ENCODE measurements at regions not wholly inside any gene's neighbourhood (a gene's known extent, or its start where the extent isn't known, plus 50 kb on each side); places are given as distances from the start of the nearest gene placed in this dataset.

DNA sequence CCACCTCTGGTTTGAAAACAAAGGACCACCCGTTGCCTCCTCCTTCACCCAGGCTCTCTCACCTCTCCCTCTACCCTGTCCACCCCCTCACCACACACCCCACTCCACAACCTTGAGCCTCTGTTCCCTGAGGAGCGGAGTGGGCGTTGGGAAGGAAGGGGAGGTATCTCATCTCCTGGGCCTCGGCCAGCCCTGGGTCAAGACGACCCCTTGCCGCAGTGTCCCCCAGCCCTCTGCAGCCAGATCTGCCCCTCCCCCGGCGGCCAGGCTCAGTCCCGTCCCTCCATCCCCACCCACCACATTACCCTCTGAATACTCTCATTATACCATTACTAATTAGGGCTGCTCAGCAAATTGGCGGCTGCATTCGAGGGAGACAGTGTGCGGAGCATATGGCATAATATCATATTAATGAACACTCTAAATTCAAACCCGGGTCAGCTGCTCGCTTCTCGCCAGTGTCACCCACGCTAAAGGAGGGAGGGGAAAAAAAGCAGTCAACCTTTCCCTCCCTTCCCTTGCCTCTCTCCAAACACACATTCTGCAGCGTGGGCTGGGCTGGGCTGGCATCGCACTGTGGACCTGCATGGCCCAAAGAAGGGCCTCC, 123.2 kb upstream of the LHX1 start:
- no peaks in the 10 kb centered on the region for H3K27me3 ChIP-seq (ENCODE audit: insufficient read depth, low read length)
- H3K9me3 ChIP-seq (ENCODE audit: control insufficient read depth in 1 of 2, low read length in 2 of 2), result no peaks in the 10 kb centered on the region
- H3K27ac ChIP-seq (ENCODE audit: low read depth, low read length), result no peak overlapping the region
- no peak overlapping the region for H3K4me3 ChIP-seq (ENCODE audit: low read length in 2 of 2)
- Mint-ChIP-seq H3K9me3 (no peaks in the 10 kb centered on the region), H3K4me3 (no peak overlapping the region), H3K27me3 (peaks cover 52 to 63% of the 10 kb centered on the region in 2 donors), H3K4me1 (no peaks in the 10 kb centered on the region), H3K27ac (no peak overlapping the region), H3K36me3 (no peaks in the 10 kb centered on the region)
- no peaks in the 10 kb centered on the region for H3K36me3 ChIP-seq (ENCODE audit: insufficient read depth, low read length)
- CTCF ChIA-PET (ENCODE audit: partially characterized antibody), result no interaction called here
- H3K4me1 ChIP-seq (ENCODE audit: insufficient read depth, low read length), result no peaks in the 10 kb centered on the region
- intact Hi-C loops (cut with micrococcal nuclease), result no loop called here
- no peak for DNase-seq
- POLR2A ChIA-PET (ENCODE audit: partially characterized antibody), result no interaction called here

DNA sequence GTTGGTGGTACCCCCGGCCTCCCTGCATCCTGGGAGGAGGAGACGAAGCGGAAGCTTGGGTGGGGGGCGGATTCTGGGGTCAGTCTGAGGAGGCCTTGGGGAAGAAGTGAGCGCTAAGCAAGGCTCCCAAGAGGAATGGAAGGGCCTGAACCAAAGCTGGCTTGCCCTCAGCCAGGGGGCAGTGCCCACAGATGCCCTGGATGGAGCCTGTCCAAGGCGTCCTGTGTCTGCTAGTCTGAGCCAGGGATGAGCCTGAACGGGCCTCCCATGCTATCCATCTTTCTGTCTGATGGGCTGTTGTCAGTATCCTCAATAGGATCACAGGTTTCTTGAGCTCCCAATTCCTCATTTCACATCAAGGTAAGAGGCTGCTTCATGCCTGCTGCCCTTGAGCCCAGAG, 122.3 kb upstream of the LHX1 start:
- H3K4me1 Mint-ChIP-seq, result no peaks in the 10 kb centered on the region
- Histone ChIP-seq H3K36me3 (ENCODE audit: insufficient read depth, low read length) (no peaks in the 10 kb centered on the region), H3K4me3 (ENCODE audit: low read length in 2 of 2) (no peak overlapping the region), H3K9me3 (ENCODE audit: control insufficient read depth in 1 of 2, low read length in 2 of 2) (no peaks in the 10 kb centered on the region), H3K4me1 (ENCODE audit: insufficient read depth, low read length) (no peaks in the 10 kb centered on the region), H3K27ac (ENCODE audit: low read depth, low read length) (no peak overlapping the region), H3K27me3 (ENCODE audit: insufficient read depth, low read length) (no peaks in the 10 kb centered on the region)
- no peaks in the 10 kb centered on the region for H3K9me3 Mint-ChIP-seq
- peaks cover 46 to 59% of the 10 kb centered on the region in 2 donors for H3K27me3 Mint-ChIP-seq
- H3K4me3 Mint-ChIP-seq, result no peak overlapping the region
- H3K27ac Mint-ChIP-seq, result no peak overlapping the region
- POLR2A ChIA-PET (ENCODE audit: partially characterized antibody), result no interaction called here
- DNase-seq, result no peak
- CTCF ChIA-PET (ENCODE audit: partially characterized antibody), result no interaction called here
- H3K36me3 Mint-ChIP-seq, result no peaks in the 10 kb centered on the region
- intact Hi-C loops (cut with micrococcal nuclease), result no loop called here

DNA sequence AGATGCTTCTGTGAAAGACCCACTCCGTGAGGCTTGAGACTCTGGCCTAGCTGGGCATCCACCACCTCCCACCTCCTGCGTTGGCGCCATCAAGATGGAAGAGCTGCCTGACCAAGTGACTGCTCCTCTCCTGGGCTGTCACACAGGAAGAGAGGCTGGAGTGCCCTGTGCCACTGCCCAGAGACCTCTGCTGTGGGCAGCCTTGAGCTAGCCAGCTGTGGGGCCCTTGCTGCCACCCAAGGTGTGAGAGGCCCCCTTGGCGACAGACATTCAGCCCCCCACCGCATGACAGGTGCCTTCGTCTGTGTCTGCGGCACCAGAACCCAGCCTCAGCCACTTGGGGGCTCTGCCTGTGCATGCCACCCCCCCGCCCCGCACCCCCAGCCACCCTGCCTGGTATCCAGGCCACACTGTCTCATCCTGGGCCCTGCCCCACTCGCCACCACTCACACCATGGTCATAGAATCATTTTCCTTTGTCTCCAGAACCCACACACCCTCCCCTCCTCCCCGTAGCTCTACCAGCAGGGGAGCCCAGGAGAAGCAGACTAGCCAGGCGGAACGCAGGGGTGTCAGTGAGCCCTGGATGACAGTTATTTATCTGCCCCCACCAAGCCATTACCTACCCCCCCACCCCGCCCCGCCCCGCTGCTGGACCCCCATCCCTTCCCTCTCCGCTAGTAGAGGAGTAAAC, 120.9 kb upstream of the LHX1 start:
- H3K4me3 ChIP-seq (ENCODE audit: low read length in 2 of 2), result no peak overlapping the region
- H3K27ac Mint-ChIP-seq, result no peak overlapping the region
- ChIA-PET POLR2A (ENCODE audit: partially characterized antibody) (no interaction called here), CTCF (ENCODE audit: partially characterized antibody) (no interaction called here)
- H3K4me3 Mint-ChIP-seq, result no peak overlapping the region
- no peak for DNase-seq
- H3K27ac ChIP-seq (ENCODE audit: low read depth, low read length), result no peak overlapping the region
- H3K36me3 Mint-ChIP-seq, result no peaks in the 10 kb centered on the region
- no peaks in the 10 kb centered on the region for H3K27me3 ChIP-seq (ENCODE audit: insufficient read depth, low read length)
- intact Hi-C loops (cut with micrococcal nuclease), result no loop called here
- no peaks in the 10 kb centered on the region for H3K9me3 ChIP-seq (ENCODE audit: control insufficient read depth in 1 of 2, low read length in 2 of 2)
- no peaks in the 10 kb centered on the region for H3K4me1 Mint-ChIP-seq
- H3K9me3 Mint-ChIP-seq, result no peaks in the 10 kb centered on the region
- no peaks in the 10 kb centered on the region for H3K4me1 ChIP-seq (ENCODE audit: insufficient read depth, low read length)
- peaks cover 41 to 55% of the 10 kb centered on the region in 2 donors for H3K27me3 Mint-ChIP-seq
- H3K36me3 ChIP-seq (ENCODE audit: insufficient read depth, low read length), result no peaks in the 10 kb centered on the region

DNA sequence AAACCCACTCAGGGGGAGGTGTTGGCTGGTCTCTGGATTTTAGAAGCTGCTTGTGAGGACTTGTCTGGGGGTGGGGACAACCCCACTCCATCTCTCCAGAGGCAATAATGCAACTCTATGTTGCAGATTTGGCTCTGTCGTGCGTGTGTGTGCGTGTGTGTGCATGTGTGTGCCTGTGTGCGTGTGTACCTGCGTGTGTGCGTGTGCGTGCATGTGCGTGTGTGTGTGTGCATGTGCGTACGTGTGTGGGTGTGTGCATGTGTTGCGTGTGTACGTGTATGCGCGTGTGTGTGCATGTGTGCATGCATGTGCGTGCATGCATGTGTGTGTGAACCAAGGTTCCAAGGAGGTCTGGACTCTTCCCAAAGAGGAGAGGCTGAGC, 120.4 kb upstream of the LHX1 start:
- intact Hi-C loops (cut with micrococcal nuclease), result no loop called here
- CTCF ChIA-PET (ENCODE audit: partially characterized antibody), result no interaction called here
- Mint-ChIP-seq H3K4me1 (no peaks in the 10 kb centered on the region), H3K27me3 (peaks cover 41 to 55% of the 10 kb centered on the region in 2 donors), H3K36me3 (no peaks in the 10 kb centered on the region), H3K4me3 (no peak overlapping the region), H3K9me3 (no peaks in the 10 kb centered on the region), H3K27ac (no peak overlapping the region)
- no peaks in the 10 kb centered on the region for H3K9me3 ChIP-seq (ENCODE audit: control insufficient read depth in 1 of 2, low read length in 2 of 2)
- H3K36me3 ChIP-seq (ENCODE audit: insufficient read depth, low read length), result no peaks in the 10 kb centered on the region
- H3K27ac ChIP-seq (ENCODE audit: low read depth, low read length), result no peak overlapping the region
- POLR2A ChIA-PET (ENCODE audit: partially characterized antibody), result no interaction called here
- H3K4me3 ChIP-seq (ENCODE audit: low read length in 2 of 2), result no peak overlapping the region
- no peak for DNase-seq
- H3K27me3 ChIP-seq (ENCODE audit: insufficient read depth, low read length), result no peaks in the 10 kb centered on the region
- H3K4me1 ChIP-seq (ENCODE audit: insufficient read depth, low read length), result no peaks in the 10 kb centered on the region

DNA sequence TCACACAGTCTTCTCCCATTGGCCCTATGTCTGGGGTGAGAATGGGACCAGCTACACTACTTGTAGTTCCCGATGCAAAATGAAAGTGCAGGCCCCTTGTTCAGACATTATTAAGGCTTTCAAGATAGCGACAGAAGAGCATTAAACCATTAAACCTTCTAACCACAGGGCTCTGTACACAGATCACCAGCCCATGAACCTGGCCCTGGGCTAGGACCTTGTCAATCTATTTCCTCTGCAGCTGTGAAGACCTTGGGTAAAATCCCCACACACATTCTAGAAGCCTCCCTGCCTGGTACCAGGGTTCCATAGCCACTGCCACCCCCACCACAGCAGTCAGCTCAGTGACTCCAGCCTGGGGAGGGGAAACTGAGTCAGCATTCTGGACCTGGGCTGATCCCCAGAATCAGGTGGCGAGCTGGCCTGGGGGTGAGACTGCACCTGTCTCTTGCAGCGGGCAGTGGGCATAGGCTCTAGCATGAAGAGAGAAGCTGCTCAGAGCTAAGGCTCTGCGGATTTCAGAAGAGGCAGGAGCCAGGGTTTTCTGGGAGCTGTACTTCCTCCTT, 119.7 kb upstream of the LHX1 start:
- no peak for DNase-seq
- Mint-ChIP-seq H3K36me3 (no peaks in the 10 kb centered on the region), H3K27me3 (peaks cover 35 to 55% of the 10 kb centered on the region in 2 donors), H3K4me3 (no peak overlapping the region), H3K27ac (no peak overlapping the region), H3K4me1 (no peaks in the 10 kb centered on the region), H3K9me3 (no peaks in the 10 kb centered on the region)
- ChIA-PET CTCF (ENCODE audit: partially characterized antibody) (no interaction called here), POLR2A (ENCODE audit: partially characterized antibody) (no interaction called here)
- Histone ChIP-seq H3K4me1 (ENCODE audit: insufficient read depth, low read length) (no peaks in the 10 kb centered on the region), H3K36me3 (ENCODE audit: insufficient read depth, low read length) (no peaks in the 10 kb centered on the region), H3K27me3 (ENCODE audit: insufficient read depth, low read length) (no peaks in the 10 kb centered on the region), H3K27ac (ENCODE audit: low read depth, low read length) (no peak overlapping the region), H3K4me3 (ENCODE audit: low read length in 2 of 2) (no peak overlapping the region), H3K9me3 (ENCODE audit: control insufficient read depth in 1 of 2, low read length in 2 of 2) (no peaks in the 10 kb centered on the region)
- intact Hi-C loops (cut with micrococcal nuclease), result no loop called here

DNA sequence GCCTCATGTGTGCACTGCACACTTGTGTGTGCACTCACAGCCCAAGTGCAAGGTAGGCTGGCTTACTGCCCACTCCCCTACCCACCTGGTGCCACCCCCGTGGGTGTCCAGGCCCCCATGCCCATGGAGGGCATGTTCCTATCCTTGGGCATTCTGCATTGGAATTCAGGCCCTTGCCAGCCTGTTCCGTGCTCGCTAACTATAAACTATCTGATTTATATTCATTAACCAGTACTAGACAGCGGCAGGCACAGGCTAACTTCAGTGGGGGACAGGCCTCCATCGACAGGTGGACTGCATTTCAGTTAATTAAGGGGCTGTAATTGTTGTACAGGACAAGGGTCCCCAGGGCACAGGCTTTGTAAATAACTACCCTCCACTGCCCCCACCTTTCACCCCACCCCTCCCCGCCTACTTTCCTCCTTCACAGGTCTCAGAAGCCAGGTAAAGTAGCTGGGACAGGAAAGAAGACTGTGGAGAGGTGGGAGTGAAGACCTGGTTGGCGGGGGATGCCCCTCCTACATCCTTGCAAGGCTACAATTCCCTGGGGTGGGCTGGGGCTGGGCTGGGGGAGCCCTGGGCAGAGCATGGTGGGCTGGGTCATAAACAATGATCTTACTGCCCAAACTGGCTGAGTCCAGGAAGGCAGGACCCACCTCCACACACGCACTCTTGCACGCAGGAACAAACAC, 119.0 kb upstream of the LHX1 start:
- H3K27me3 ChIP-seq (ENCODE audit: insufficient read depth, low read length), result no peaks in the 10 kb centered on the region
- DNase-seq, result no peak
- ChIA-PET POLR2A (ENCODE audit: partially characterized antibody) (no interaction called here), CTCF (ENCODE audit: partially characterized antibody) (no interaction called here)
- Mint-ChIP-seq H3K9me3 (no peaks in the 10 kb centered on the region), H3K36me3 (no peaks in the 10 kb centered on the region), H3K4me3 (no peak overlapping the region), H3K4me1 (no peaks in the 10 kb centered on the region), H3K27me3 (peaks cover 34 to 53% of the 10 kb centered on the region in 2 donors), H3K27ac (no peak overlapping the region)
- no peak overlapping the region for H3K27ac ChIP-seq (ENCODE audit: low read depth, low read length)
- H3K4me1 ChIP-seq (ENCODE audit: insufficient read depth, low read length), result no peaks in the 10 kb centered on the region
- no peaks in the 10 kb centered on the region for H3K36me3 ChIP-seq (ENCODE audit: insufficient read depth, low read length)
- H3K4me3 ChIP-seq (ENCODE audit: low read length in 2 of 2), result no peak overlapping the region
- intact Hi-C loops (cut with micrococcal nuclease), result no loop called here
- H3K9me3 ChIP-seq (ENCODE audit: control insufficient read depth in 1 of 2, low read length in 2 of 2), result no peaks in the 10 kb centered on the region

DNA sequence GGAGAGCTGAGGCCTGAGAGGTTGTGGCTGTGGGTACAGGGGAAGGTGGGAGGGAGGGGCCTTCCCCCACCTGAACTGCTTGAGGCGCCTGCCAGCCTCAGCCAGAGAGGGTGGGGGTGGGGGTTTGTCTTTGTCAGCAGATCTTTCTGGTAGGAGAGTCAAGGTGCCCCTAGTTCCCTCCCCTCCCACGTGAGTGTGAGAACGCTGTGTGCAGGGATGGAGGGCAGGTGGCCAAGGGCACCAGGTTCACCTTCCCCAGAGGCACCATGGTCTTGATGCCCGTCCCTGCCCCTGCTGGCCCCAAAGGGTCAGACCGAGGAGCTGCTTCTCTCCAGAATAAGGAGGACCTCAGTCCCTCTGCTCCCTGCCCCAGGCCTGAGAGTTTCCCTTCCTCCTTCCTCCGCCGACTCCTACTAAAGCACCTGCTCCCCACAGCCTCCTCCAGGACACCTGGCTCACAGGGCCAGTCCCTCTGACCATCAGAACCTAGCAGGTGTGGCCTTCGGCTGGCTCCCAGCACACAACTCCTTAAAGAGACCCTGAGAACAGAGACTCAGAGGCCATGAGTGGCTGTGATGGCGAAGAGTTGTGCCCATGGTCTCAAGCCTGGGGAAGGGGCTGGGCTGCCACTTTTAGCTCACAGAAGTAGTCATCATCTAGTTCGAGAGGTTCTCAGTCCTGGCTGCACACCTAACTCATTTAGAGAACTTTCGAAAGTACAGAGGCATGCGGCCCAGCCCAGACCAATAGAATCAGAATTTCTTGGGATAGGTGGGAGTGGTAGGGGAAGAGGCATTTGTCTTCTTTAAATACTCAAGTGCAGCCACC, 113.2 kb upstream of the LHX1 start:
- Histone ChIP-seq H3K27me3 (ENCODE audit: insufficient read depth, low read length) (no peaks in the 10 kb centered on the region), H3K27ac (ENCODE audit: low read depth, low read length) (no peak overlapping the region), H3K36me3 (ENCODE audit: insufficient read depth, low read length) (no peaks in the 10 kb centered on the region), H3K9me3 (ENCODE audit: control insufficient read depth in 1 of 2, low read length in 2 of 2) (no peaks in the 10 kb centered on the region), H3K4me3 (ENCODE audit: low read length in 2 of 2) (no peak overlapping the region), H3K4me1 (ENCODE audit: insufficient read depth, low read length) (no peaks in the 10 kb centered on the region)
- Mint-ChIP-seq H3K9me3 (no peaks in the 10 kb centered on the region), H3K27me3 (peaks cover 37 to 39% of the 10 kb centered on the region in 2 donors), H3K36me3 (no peaks in the 10 kb centered on the region), H3K27ac (no peak overlapping the region), H3K4me3 (no peak overlapping the region), H3K4me1 (peaks cover 0 to 1% (median 0%) of the 10 kb centered on the region in 4 donors)
- no peak for DNase-seq
- ChIA-PET CTCF (ENCODE audit: partially characterized antibody) (no interaction called here), POLR2A (ENCODE audit: partially characterized antibody) (no interaction called here)
- intact Hi-C loops (cut with micrococcal nuclease), result no loop called here

All from CD4-positive, alpha-beta memory T cell (primary cell).